ENCODE measurements at regions not wholly inside any gene's neighbourhood (a gene's known extent, or its start where the extent isn't known, plus 50 kb on each side); places are given as distances from the start of the nearest gene placed in this dataset.
A peak's percentile ranks its signal among the peaks of the same experiment; 100 is the strongest.

GRCh38 chr21:34192646-34193285 is 119.4 kb downstream of the MRPS6 start:
- Mint-ChIP-seq H3K27ac (peak overlapping the region; percentile 85), H3K36me3 (ENCODE audit: low read depth) (peaks cover 11% of the 10 kb centered on the region), H3K9me3 (peaks cover 16% of the 10 kb centered on the region), H3K27me3 (ENCODE audit: low read depth) (no peaks in the 10 kb centered on the region), H3K4me1 (ENCODE audit: low read depth) (peaks cover 28% of the 10 kb centered on the region), H3K4me3 (peak overlapping the region; percentile 44)
- DNase-seq (ENCODE audit: low spot score) = peak; percentile 41

DNA sequence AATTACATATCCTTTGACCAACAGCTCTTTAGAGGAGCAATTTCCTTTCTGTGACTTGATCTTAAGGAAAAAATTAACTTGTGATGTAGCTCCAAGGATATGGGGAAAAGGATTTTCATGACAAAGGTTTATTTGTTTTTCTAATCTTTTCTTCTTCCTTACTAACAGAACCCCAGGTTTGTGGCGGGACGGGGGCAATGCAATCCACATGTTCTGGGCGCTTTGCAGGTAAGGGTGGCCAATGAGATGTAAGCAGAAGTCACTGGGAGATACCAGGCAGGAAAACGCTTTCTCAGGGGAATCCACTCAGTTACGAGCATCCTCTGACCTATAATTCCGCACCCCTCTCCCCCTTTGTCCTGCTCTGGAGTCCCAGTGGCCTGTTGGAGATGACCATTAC is 122.0 kb downstream of the MRPS6 start:
- H3K9me3 Mint-ChIP-seq = peaks cover 7% of the 10 kb centered on the region
- H3K4me1 Mint-ChIP-seq (ENCODE audit: low read depth) = peaks cover 43% of the 10 kb centered on the region
- no peak overlapping the region for H3K4me3 Mint-ChIP-seq
- H3K36me3 Mint-ChIP-seq (ENCODE audit: low read depth) = peaks cover 3% of the 10 kb centered on the region
- H3K27ac Mint-ChIP-seq = no peak overlapping the region
- no peak for DNase-seq (ENCODE audit: low spot score)
- H3K27me3 Mint-ChIP-seq (ENCODE audit: low read depth) = no peaks in the 10 kb centered on the region

- Mint-ChIP-seq H3K4me1 (ENCODE audit: low read depth) (peaks cover 46% of the 10 kb centered on the region), H3K4me3 (no peak overlapping the region), H3K36me3 (ENCODE audit: low read depth) (peaks cover 3% of the 10 kb centered on the region), H3K27ac (no peak overlapping the region), H3K9me3 (peaks cover 7% of the 10 kb centered on the region), H3K27me3 (ENCODE audit: low read depth) (no peaks in the 10 kb centered on the region)
- no peak for DNase-seq (ENCODE audit: low spot score)
These were observed 123.6 kb downstream of the MRPS6 start for GRCh38 chr21:34196996-34197395.

DNA sequence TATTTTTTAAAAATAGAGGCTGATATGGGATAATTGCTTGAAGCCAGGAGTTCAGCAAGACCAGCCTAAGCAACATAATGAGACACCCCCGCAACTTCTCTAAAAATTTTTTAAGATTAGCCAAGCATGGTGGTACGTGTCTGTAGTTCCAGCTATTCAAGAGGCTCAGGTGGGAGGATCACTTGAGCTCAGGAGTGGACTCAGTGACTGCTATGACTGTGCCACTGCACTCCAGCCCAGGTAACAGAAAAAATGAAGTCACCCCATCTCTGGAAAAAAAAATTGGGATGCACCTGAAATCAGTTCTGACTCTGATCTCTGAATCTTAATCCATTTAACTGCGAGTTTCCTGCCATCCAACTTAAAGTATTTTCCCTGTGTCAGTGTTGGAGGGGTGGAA is 124.2 kb downstream of the MRPS6 start:
- Mint-ChIP-seq H3K9me3 (peaks cover 7% of the 10 kb centered on the region), H3K27ac (peak overlapping the region; percentile 96), H3K36me3 (ENCODE audit: low read depth) (peaks cover 3% of the 10 kb centered on the region), H3K4me1 (ENCODE audit: low read depth) (peaks cover 47% of the 10 kb centered on the region), H3K27me3 (ENCODE audit: low read depth) (no peaks in the 10 kb centered on the region), H3K4me3 (no peak overlapping the region)
- no peak for DNase-seq (ENCODE audit: low spot score)

DNA sequence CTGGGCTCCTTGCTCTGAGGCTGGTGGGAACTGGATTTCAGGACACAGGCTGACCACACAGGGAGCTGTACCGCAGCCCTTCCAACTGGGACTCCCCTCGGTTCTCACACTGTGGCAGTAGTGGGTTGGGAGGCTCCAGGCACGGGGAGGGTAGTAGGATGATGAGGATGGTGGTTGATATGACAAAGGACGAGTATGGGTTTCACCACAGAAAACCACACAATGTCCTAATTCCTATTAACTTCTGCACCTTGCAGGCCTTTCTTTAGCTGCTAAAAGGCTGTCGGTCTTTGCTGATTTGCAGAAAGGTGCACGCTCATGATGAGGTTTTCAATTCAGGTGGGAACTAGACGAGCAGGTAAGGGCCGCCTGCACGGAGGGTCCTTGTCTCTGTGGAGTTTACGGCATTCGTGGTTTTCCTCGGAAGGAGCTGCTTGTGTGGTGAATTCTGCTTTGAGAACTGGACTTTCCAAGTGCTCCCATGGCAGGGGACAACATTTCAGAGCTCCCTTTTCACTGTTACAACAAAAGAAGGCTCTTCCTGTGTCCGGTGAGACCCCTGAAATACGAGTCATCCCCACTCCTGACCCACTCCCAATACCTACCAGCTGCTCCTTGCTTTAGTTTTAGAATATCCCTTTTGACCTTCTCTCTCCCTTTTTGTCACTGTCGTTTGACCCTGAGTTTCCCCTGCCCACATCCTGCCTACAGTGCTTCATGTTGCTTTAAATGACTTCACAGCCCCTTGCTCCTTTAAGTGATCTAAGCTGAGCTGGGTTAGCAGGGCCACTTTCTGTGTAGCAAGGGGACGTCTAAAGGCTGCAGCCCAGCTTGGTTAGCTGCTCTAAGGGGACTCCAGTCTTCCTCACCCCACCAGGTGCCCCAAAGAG is 125.1 kb downstream of the MRPS6 start:
- peak; percentile 61 for DNase-seq (ENCODE audit: low spot score)
- H3K27ac Mint-ChIP-seq = peak overlapping the region; percentile 96
- H3K27me3 Mint-ChIP-seq (ENCODE audit: low read depth) = no peaks in the 10 kb centered on the region
- H3K36me3 Mint-ChIP-seq (ENCODE audit: low read depth) = peaks cover 1% of the 10 kb centered on the region
- H3K4me3 Mint-ChIP-seq = peak overlapping the region; percentile 75
- peaks cover 5% of the 10 kb centered on the region for H3K9me3 Mint-ChIP-seq
- peaks cover 48% of the 10 kb centered on the region for H3K4me1 Mint-ChIP-seq (ENCODE audit: low read depth)

DNA sequence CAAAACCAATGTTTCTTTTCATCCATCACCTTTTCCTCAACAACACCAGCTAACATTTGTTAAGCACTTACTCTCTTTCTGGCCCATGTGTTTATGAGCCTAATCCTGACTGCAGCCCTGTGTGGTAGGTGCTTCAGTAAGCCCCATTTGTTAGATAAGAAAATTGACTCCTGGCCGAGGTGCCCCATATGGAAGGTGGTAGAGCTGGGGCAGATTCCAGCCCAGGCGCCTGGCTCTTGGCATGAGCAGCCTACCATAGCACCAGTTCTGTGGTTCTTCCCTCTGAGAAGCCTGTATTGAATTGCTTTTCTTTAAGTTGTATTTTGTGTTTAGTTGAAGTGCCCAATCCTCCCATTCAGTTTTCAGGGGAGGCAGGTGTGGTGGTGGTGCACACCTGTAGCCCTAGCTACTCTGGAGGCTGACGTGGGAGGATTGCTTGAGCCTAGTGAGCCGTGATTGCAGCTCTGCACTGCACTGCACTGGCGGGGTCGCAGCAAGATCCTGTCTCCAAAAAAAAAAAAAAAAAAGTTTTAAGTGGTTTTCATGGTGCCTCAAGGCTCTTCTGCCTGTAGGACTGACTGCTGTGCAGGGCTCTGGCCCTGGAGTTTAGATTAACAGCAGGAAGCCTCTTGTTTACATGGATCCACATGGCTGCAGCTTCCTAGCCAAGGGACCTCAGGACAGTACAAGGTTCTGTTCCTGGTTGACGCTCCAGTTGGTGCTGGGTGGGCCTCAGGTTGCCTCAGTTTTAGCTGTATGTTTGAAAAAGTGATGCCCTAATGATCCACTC is 125.9 kb downstream of the MRPS6 start:
- Mint-ChIP-seq H3K27me3 (ENCODE audit: low read depth) (no peaks in the 10 kb centered on the region), H3K36me3 (ENCODE audit: low read depth) (no peaks in the 10 kb centered on the region), H3K27ac (peak overlapping the region; percentile 96), H3K4me3 (peak overlapping the region; percentile 75), H3K9me3 (no peaks in the 10 kb centered on the region), H3K4me1 (ENCODE audit: low read depth) (peaks cover 48% of the 10 kb centered on the region)
- DNase-seq (ENCODE audit: low spot score) = no peak

DNA sequence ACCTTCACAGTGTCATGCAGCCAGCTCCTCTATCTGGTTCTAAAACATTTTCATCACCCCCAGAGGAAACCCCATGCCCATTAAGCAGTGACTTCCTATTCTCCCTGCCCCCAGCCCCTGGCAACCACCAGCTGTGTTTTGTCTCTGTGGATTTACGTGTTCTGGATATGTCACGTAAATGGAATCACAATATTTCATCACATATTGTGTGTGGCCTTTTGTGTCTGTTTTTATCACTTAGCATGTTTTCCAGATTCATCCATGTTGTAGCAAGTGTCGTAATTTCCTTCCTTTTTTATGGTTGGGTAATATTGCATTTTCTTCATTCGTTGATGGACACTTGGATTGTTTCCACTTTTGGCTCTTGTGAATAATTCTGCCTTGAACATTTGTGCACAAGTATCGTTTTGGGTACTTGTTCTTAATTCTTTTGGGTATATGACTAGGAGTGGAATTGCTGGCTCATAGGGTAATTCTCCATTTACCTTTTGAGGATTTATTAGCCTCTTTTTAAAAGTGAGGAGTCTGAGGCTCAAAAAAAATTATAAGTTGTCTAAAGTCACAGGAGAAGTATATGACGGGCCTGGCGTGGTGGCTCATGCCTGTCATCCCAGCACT is 127.0 kb downstream of the MRPS6 start:
- DNase-seq (ENCODE audit: low spot score) = no peak
- peaks cover 48% of the 10 kb centered on the region for H3K4me1 Mint-ChIP-seq (ENCODE audit: low read depth)
- H3K27ac Mint-ChIP-seq = peak overlapping the region; percentile 58
- H3K9me3 Mint-ChIP-seq = no peaks in the 10 kb centered on the region
- H3K27me3 Mint-ChIP-seq (ENCODE audit: low read depth) = no peaks in the 10 kb centered on the region
- H3K4me3 Mint-ChIP-seq = peak overlapping the region; percentile 79
- H3K36me3 Mint-ChIP-seq (ENCODE audit: low read depth) = no peaks in the 10 kb centered on the region

DNA sequence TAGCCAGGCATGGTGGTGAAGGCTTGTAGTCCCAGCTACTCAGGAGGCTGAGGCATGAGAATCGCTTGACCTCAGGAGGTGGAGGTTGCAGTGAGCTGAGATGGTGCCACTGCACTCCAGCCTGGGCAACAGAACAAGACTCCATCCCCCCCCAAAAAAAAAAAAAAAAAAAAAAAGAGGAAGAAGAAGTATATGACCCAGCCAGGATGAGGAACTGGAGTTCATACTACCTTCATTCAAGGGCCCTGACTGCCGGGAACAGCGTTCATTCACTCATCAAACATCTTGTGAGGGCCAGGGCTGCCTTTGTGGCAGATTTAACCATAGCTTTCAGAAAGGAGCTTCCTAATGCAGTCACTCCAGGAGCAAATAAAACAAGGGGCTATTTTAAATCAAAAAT is 127.6 kb downstream of the MRPS6 start:
- Mint-ChIP-seq H3K4me3 (peak overlapping the region; percentile 79), H3K27ac (peak overlapping the region; percentile 85), H3K36me3 (ENCODE audit: low read depth) (no peaks in the 10 kb centered on the region), H3K9me3 (no peaks in the 10 kb centered on the region), H3K27me3 (ENCODE audit: low read depth) (no peaks in the 10 kb centered on the region), H3K4me1 (ENCODE audit: low read depth) (peaks cover 52% of the 10 kb centered on the region)
- no peak for DNase-seq (ENCODE audit: low spot score)

DNA sequence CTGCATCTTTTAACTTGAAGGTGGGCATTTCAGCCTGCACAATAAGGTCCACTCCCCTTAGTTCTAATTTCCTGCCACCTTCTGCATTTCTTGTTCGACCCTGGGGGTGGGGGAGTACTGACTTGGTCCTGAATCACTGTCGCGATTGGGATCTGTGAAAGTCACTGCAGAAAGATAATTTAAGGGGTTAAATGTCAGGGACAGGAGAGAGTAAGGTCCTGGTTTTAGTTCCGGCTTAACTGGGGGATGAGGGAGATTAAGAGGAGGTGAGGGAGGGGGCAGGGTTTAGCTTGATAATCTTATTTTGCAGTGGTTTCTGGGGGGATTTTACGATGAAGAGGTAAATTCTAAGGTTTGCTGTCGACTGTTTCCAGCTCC is 128.1 kb downstream of the MRPS6 start:
- H3K9me3 Mint-ChIP-seq = no peaks in the 10 kb centered on the region
- H3K27ac Mint-ChIP-seq = peak overlapping the region; percentile 85
- H3K27me3 Mint-ChIP-seq (ENCODE audit: low read depth) = no peaks in the 10 kb centered on the region
- peak overlapping the region; percentile 79 for H3K4me3 Mint-ChIP-seq
- DNase-seq (ENCODE audit: low spot score) = peak; percentile 19
- H3K4me1 Mint-ChIP-seq (ENCODE audit: low read depth) = peaks cover 57% of the 10 kb centered on the region
- no peaks in the 10 kb centered on the region for H3K36me3 Mint-ChIP-seq (ENCODE audit: low read depth)

DNA sequence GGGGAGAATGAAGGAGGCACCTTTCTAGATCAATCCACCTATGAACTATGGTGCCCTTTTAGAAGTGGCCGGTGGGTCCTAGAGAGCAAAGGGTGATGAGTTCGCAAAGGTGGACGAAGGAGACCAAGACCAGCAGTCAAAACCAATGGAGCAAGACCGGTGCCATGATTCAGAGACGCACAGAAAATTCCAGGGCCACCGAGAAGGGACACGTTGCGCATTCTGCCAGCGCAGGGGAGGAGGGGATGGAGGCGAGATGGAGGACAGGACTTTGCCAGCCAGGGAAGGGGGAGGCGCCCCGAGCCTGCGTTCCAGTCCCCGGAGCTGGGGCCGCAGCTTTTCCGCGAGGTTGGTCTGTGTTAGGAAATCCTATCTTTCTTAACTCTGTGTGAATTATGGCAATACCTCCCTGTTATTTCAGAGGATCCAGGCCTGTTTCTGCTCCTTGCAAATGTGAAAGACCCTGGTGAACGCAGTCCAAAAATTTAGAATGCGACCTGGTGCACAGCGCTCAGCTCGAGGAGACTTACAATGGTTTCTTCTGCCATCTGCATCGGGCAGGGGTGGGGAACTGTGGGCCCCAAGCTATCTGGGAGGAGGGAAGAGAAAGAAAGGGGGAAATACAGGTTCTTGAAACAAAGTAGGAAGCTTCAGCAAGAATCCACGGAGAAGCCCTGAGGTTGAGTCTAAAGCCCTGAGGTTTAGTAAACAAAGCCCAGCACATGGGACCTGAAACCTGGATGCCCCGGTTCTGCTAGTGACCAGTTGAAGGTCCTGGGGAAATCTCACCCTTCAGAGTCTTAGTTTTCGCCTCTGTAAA is 129.4 kb downstream of the MRPS6 start:
- no peaks in the 10 kb centered on the region for H3K36me3 Mint-ChIP-seq (ENCODE audit: low read depth)
- H3K4me3 Mint-ChIP-seq = peak overlapping the region; percentile 79
- no peaks in the 10 kb centered on the region for H3K9me3 Mint-ChIP-seq
- DNase-seq (ENCODE audit: low spot score) = no peak
- peak overlapping the region; percentile 7 for H3K27ac Mint-ChIP-seq
- H3K27me3 Mint-ChIP-seq (ENCODE audit: low read depth) = no peaks in the 10 kb centered on the region
- peaks cover 56% of the 10 kb centered on the region for H3K4me1 Mint-ChIP-seq (ENCODE audit: low read depth)

GRCh38 chr21:34203851-34204420 is 130.6 kb downstream of the MRPS6 start:
- Mint-ChIP-seq H3K4me1 (ENCODE audit: low read depth) (peaks cover 45% of the 10 kb centered on the region), H3K4me3 (no peak overlapping the region), H3K9me3 (peaks cover 2% of the 10 kb centered on the region), H3K27ac (no peak overlapping the region), H3K36me3 (ENCODE audit: low read depth) (peaks cover 2% of the 10 kb centered on the region), H3K27me3 (ENCODE audit: low read depth) (no peaks in the 10 kb centered on the region)
- no peak for DNase-seq (ENCODE audit: low spot score)

DNA sequence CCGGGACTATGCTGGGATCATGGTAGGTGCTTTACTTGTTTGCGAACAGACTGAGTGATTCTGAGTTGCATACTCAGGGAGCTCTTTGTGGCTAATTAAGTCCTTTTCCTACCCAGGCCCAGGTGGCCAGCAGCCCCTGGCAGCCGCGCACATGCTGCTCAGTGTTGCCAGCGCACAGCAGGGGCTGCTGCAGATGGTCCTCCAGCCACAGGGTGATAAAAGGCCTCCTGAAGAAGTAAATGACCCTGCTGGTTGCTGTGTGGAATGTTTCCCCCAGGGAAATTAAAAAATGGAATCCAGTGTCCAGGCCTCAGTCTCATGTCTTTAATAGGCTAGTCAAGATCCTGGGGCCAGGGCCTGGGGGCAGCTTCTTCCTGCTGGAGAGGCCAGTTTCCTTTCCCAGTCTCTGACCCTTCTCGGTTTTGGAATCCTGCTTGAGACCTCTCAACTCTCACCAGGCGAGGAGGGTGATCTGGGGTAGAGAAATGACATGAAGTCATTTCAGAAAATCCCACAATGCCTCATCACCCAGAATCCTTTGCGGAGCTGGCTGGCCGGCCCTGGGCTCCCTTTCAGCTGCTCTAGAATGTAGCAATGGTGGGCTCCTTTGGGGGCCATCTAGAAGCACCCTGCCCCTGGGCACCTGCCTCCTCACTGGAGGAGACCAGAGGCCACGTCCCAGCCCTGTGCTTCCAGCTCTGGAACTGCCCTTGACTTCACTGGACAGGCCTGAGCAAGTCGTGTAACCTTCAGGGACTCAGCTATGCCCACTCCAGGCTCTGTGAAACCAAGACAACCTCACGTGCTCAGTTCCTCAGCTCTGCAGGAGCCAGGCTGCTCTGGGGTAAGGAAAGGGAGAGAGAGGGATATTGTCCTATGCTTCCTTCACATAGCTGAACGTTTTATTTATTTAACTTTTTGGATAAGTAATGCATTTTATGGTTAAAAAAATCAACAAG is 131.4 kb downstream of the MRPS6 start:
- H3K36me3 Mint-ChIP-seq (ENCODE audit: low read depth) = peaks cover 3% of the 10 kb centered on the region
- H3K4me3 Mint-ChIP-seq = no peak overlapping the region
- peaks cover 36% of the 10 kb centered on the region for H3K4me1 Mint-ChIP-seq (ENCODE audit: low read depth)
- H3K27me3 Mint-ChIP-seq (ENCODE audit: low read depth) = no peaks in the 10 kb centered on the region
- H3K9me3 Mint-ChIP-seq = peaks cover 10% of the 10 kb centered on the region
- no peak overlapping the region for H3K27ac Mint-ChIP-seq
- no peak for DNase-seq (ENCODE audit: low spot score)
